GM12892 (cell line): ENCODE measurements at regions not wholly inside any gene's neighbourhood (a gene's known extent, or its start where the extent isn't known, plus 50 kb on each side); places are given as distances from the start of the nearest gene placed in this dataset.
A peak's percentile ranks its signal among the peaks of the same experiment; 100 is the strongest.

Experiments used
- DNase-seq: peaks from one replicate; pipeline ENCODE4 v3.0.0; 2011; ENCODE audit not compliant: insufficient read length
- FAIRE-seq: peaks from 2 replicates; lab custom pipeline; 2011; peaks lifted over from hg19 to GRCh38; lab: Jason Lieb, UNC
- POLR2A ChIP-seq: IDR thresholded peaks from 2 replicates; pipeline ENCODE4 v1.6.1; 2011; ENCODE audit warnings: low read depth, low read length, control low read depth
- POLR2AphosphoS5 ChIP-seq: IDR thresholded peaks from 2 replicates; pipeline ENCODE4 v1.6.1; 2011; ENCODE audit warnings: low read depth, low read length, control low read depth
- TAF1 ChIP-seq: IDR thresholded peaks from 2 replicates; pipeline ENCODE4 v1.6.1; 2011; ENCODE audit warnings: low read depth, mild to moderate bottlenecking, control low read depth, low read length, borderline replicate concordance

- TF ChIP-seq POLR2A (no peak), TAF1 (no peak), POLR2AphosphoS5 (no peak)
- FAIRE-seq (no peak), DNase-seq (no peak)
These were observed 174.0 kb upstream of the PIEZO2 start for GRCh38 chr18:11323359-11323819.

- TF ChIP-seq POLR2AphosphoS5 (no peak), TAF1 (no peak), POLR2A (no peak)
- no peak for DNase-seq
- FAIRE-seq: no peak
These were observed 173.3 kb upstream of the PIEZO2 start for GRCh38 chr18:11322716-11323115.

GRCh38 chr18:11322006-11322405, 172.6 kb upstream of the PIEZO2 start:
- no peak for TF ChIP-seq TAF1
- DNase-seq (no peak), FAIRE-seq (no peak)

GRCh38 chr18:11320986-11321385, 171.6 kb upstream of the PIEZO2 start:
- no peak for FAIRE-seq
- TF ChIP-seq POLR2AphosphoS5: no peak
- TF ChIP-seq TAF1: no peak
- no peak for TF ChIP-seq POLR2A
- no peak for DNase-seq

- FAIRE-seq (no peak), DNase-seq (no peak)
- TF ChIP-seq POLR2A: no peak
These were observed 167.2 kb upstream of the PIEZO2 start for GRCh38 chr18:11316546-11316945.

GRCh38 chr18:11310476-11311086, 161.2 kb upstream of the PIEZO2 start:
- DNase-seq: no peak
- TF ChIP-seq TAF1: no peak
- FAIRE-seq: peak; percentile 27

- FAIRE-seq (peak; percentile 46), DNase-seq (no peak)
- no peak for TF ChIP-seq POLR2AphosphoS5
- TF ChIP-seq POLR2A: no peak
- no peak for TF ChIP-seq TAF1
These were observed 159.8 kb upstream of the PIEZO2 start for GRCh38 chr18:11309172-11309571.

- FAIRE-seq: no peak
- no peak for DNase-seq
- TF ChIP-seq POLR2A: no peak
- no peak for TF ChIP-seq POLR2AphosphoS5
- no peak for TF ChIP-seq TAF1
These were observed 159.1 kb upstream of the PIEZO2 start for GRCh38 chr18:11308499-11308898.

GRCh38 chr18:11307716-11308115, 158.3 kb upstream of the PIEZO2 start:
- FAIRE-seq: no peak
- DNase-seq: no peak
- TF ChIP-seq POLR2A (no peak), POLR2AphosphoS5 (no peak), TAF1 (no peak)

- FAIRE-seq (no peak), DNase-seq (no peak)
- TF ChIP-seq TAF1 (no peak), POLR2A (no peak), POLR2AphosphoS5 (no peak)
These were observed 156.1 kb upstream of the PIEZO2 start for GRCh38 chr18:11305507-11305906.

- TF ChIP-seq POLR2AphosphoS5 (no peak), TAF1 (no peak), POLR2A (no peak)
- FAIRE-seq (no peak), DNase-seq (no peak)
These were observed 155.6 kb upstream of the PIEZO2 start for GRCh38 chr18:11304928-11305327.

- no peak for TF ChIP-seq POLR2AphosphoS5
- TF ChIP-seq TAF1: no peak
- TF ChIP-seq POLR2A: no peak
- no peak for DNase-seq
- FAIRE-seq: no peak
These were observed 147.6 kb upstream of the PIEZO2 start for GRCh38 chr18:11296946-11297345.

- TF ChIP-seq POLR2A (no peak), TAF1 (no peak), POLR2AphosphoS5 (no peak)
- FAIRE-seq: no peak
- no peak for DNase-seq
These were observed 144.4 kb upstream of the PIEZO2 start for GRCh38 chr18:11293794-11294193.
